GM21619 (cell line): ENCODE measurements at regions not wholly inside any gene's neighbourhood (a gene's known extent, or its start where the extent isn't known, plus 50 kb on each side); places are given as distances from the start of the nearest gene placed in this dataset.

Experiments
- ATAC-seq: cut with Tn5 transposase; IDR thresholded peaks from one replicate; pipeline ENCODE4 v1.9.1; 2021; ENCODE audit not compliant: unreplicated experiment

DNA sequence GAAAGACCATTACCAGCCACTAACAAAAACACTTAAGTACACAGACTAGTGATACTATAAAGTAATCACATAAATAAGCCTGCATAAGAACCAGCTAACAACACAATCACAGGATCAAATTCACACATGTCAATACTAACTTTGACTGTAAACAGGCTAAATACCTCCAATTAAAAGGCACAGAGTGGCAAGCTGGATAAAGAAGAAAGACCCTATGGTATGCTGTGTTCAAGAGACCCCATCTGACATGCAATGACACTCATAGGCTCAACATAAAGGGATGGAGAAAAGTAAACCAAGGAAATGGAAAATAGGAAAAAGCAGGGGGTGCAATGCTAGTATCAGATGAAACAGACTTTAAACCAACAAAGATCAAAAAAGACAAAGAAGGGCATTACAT is 631.8 kb upstream of the NOX3 start:
- no peak for ATAC-seq

DNA sequence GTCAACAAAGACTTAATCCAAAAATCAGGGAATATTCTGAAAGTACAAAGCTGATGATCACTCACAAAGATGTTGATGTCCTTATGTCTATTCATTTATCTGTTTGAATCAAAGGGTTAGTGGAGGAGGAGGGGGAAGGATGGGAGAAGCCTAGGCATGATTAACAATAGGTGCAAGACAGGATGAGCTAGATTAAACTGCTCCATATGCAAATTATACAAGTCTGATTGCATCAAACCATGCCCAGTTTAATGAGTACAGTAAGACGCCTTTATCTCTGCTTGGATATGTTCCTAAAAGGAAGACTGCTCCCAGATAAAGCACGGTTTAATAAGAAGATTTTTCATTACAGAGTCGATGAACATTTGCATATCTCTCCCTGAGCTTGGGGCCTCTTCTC is 626.4 kb upstream of the NOX3 start:
- no peak for ATAC-seq

DNA sequence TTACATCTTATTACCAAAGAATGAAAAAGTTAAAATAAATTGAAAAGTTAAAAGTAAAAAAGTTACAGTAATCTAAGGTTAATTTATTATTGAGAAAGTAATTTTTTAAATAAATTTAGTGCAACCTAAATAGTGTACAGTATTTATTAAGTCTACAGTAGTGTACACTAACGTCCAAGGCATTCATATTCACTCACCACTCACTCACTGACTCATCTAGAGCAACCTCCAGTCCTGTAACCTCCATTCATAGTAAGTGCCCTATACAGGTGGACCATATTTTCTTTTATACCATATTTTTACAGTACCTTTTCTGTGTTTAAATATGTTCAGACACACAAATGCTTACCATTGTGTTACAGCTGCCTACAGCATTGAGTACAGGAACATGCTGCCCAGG is 624.7 kb upstream of the NOX3 start:
- ATAC-seq = no peak

DNA sequence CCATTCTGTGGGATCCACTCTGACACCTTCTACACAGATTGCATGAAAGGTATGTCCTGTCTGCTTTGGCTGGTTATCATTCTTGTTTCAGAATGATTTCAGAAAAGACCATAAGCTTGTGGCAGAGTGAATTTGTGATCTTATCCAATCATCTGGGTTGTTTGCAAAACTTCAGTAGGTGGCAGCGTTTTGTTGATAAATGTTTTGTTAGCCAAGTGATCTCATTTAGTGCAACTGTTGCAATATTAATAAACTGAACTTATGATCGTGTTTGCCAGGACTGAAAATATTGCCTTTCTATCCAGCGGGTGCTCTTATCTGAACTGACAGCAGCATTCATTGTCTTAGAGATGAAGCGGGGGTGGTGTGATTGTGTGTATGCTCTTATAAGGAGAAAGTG is 613.2 kb upstream of the NOX3 start:
- no peak for ATAC-seq

DNA sequence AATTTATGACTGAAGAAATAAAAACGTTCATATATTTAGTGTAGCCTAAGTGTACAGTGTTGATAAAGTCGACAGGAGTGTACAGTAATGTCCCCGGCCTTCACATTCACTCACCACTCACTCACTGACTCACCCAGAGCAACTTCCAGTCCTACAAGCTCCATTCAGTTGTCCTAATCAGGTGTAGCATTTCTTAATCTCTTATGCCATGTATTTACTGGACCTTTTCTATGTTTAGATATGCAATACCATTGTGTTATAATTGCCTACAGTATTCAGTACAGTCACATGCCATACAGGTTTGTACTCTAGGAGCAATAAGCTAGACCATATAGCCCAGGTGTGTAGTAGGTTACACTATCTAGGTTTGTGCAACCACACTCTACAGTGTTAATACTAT is 610.2 kb upstream of the NOX3 start:
- ATAC-seq = no peak

DNA sequence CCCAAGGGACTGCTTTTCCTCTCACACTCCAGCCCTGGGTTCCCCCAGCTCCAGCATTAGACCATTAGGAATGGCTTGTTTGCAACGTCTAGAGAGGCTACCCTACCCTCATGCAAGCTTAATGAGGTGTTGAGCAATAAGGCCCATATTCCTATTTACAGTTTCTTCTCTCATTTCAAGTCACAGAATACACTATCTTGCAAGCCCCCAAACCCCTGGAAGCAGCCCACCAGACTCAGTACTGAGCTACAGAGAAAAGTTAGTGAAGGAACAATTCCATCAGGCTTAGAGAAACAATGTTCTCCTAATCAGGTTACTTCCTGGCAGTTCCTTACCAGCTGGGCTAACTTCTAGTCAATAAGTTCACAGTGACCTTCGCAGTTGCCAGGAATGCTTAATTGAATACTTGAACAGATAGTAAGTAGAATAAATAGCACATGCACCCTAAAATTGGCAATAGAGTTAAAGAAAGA is 606.5 kb upstream of the NOX3 start:
- ATAC-seq = no peak

DNA sequence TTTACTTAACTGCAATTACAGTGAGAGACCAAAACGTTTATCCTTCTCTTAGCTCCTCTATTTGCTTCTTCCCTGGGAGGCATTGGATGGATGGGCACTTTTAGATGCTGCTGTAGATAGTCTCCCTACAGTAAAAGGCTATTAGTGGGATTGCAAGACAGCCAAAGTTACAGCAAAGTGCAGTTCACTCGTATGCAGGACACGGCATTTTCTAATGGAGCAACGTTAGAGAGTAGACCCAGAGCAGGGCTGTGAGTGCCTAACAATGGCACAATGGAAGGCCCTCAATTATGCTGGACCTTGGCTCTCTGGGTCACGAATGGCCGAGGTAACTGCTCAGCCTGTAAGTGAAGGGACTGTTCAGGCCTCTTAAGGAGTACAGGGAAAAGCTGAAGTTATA is 605.8 kb upstream of the NOX3 start:
- no peak for ATAC-seq

DNA sequence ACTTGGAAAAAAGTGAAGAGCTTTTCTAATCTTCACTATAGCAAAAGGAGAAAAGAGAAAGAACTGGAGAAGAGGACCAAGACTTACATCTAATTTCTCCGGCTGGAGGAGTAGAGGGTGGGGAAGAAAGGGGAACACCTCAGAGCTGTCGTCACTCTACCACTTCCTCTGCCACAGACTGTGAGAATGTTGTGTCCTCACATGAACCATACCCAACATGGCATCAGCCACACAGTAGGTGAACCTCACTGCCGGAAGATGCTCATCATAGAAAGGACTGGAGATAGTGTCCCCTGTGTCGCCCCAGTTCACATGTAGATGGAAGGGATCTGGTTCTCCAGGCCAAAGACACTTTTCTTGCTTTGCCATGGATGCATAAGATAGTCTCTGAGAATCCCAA is 604.4 kb upstream of the NOX3 start:
- ATAC-seq = no peak

DNA sequence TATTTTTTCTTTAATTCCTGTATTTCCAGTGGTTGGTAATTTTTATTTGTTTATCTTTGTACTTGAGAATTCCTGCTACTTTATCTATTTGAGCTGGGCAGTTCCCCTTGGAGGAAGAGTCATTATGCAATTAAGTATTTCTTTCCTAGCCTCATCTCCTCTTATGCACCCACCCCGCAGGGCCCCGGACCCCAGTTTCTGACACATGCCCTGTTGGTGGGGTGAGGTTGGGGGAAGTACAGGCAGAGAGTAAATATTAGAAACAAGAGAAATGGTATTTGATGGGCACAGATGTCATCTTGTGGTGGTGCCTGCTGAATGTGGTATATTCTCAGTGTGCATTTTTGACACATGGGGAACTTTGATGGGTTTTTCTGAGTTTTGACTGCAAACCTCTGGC is 602.7 kb upstream of the NOX3 start:
- ATAC-seq = no peak

DNA sequence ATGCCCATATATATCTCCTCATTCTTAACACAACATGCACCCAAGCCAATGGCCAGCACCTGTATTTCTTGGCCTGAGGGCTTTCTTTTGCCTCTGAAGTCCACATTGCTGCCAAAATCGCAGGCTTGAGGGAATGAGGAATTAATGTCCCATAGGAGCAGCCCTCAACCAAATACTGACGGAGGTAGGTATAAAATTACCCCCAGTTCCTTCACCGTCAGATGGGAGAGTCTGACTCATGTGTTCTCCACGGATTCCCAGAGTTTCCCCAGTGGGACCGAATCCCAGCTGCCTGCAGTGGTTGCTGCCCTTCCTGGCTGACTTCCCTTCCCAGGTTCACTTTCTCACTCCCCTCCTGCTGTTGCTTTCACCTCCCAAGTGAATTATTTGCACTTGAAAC is 602.2 kb upstream of the NOX3 start:
- ATAC-seq = no peak

DNA sequence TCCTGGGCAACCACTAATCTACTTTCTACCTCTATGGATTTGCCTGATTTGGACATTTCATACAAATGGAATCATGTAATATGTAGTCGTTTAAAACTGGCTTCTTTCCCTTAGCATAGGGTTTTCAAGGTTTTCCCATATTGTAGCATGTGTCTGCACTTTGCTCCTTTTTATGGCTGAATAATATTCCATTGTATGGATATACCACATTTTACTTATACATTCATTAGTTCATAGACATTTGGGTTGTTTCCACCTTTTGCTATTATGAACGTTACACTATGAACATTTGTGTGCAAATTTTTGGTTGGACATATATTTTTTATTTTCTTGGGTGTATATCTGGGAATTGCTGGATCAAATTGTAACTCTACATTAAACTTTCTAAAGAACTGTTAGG is 600.4 kb upstream of the NOX3 start:
- ATAC-seq = no peak

DNA sequence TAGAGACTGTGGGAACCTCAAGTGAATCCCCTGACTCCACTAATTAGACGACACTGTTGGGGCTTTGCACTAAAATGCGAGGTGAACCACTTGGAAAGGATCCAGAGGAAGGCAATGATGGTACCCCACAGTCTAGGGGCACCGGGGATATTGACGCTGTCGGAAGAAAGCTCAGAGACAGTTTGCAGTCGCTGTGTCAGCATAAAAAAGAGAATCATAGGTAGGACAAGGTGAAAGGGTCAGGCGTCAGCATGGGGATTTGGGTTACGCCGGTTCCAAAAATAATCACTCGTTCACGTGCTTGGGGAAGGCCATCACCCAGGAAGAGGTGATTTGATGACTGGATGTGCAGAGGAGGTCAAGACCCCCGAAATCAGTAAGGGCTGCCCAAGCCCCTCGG is 598.0 kb upstream of the NOX3 start:
- no peak for ATAC-seq

DNA sequence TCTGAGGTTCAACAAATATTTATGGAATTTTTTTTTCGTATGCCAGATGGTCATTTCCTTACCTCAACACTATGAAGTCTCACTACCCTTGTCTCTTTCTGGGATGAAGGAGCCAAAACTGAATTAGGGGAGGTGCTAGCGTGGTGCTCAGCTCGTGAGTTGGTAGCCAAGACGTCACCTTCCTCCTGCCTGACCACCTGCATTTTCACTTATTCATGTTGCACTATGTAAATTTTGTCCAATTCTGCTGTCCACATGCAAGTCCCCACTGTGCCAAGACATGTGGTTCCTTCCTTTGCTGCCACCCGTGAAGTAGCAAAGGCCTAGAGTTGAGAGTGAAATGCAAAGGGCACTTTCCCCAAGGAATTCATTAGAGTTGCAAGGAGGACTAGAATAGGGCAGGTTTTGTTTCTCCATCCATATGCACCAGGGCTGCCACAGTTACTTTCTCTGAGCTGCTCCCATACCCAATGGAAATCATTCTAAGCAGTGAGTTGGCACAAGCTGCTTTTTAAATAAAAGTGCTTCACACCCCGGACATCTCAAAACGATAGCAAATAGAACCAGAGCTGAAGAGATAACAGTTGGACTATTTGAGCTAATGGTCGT is 591.3 kb upstream of the NOX3 start:
- ATAC-seq = no peak

DNA sequence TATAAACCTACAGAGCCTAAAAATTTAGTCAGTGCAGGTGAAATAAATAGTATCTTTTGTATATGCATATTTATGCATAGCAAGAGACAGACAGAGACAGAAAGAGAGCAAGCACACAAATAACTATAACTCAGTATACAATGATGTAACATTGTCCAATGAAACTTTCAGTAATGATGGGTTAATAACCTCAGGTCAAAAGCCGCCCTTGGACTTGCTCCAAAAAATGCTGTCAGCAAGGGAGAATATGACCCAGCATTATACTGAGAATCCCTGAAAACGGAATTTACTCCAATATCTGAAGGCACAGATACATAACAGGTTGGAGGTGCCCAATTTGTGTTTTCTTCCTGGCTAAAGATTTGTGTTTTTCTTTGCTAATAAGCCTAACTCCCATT is 590.6 kb upstream of the NOX3 start:
- no peak for ATAC-seq

DNA sequence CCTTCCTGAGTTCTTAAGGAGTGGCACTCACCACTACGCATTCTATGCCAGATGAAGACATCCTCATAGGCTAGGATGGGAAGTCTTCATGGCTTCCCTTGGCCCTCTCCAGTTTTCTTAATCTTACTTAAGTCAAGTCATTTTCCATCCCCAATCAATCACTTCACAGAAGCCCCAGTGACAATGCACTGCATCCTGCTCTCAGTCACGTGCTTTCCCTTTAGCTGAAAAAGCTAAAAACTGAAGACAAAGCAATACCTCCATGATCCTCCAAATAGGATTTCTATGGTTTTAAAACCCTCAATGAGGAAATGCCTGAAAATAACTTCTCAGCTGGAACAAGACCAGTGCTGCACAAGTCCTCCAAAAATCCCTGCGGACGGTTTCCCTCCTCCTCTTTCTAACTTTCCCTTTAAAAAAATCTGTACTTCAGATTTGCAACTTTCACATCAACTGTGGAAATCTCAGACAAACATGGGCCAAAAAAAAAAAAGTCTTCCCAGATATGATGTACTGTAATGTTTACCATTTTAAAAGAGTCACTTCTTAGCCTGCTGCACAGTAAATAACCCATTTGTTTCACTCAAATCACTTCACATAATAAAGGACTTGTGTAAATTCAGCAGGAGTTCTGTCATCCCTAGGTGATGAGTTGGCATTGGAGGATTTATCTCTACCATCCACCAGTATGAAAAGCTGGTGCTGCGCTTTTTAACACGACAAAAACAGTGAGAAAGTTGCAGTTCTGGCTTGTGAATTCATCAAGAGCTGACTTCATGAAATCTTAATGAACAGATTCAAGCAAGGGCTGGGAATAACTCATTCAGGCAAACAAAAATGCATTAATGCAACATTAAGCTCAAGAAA is 590.0 kb upstream of the NOX3 start:
- ATAC-seq = no peak

DNA sequence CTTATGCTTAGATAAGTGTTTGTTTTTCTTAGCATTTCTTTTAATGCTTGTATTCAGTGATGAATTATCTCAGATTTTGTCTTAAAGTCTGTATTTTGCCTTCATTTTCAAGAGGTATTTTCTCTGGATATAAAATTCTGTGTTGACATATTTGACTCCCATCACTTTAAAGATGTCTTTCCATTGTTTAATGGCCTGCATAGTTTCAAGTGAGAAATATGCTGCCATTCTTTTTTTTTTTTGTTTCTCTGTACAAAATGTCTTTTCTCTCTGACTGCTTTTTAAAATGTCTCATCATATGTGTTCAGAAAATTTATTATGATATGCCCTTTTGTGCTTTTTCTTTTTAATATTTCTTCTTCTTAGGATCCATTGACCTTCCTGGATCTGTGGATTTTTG is 578.0 kb upstream of the NOX3 start:
- ATAC-seq = no peak

DNA sequence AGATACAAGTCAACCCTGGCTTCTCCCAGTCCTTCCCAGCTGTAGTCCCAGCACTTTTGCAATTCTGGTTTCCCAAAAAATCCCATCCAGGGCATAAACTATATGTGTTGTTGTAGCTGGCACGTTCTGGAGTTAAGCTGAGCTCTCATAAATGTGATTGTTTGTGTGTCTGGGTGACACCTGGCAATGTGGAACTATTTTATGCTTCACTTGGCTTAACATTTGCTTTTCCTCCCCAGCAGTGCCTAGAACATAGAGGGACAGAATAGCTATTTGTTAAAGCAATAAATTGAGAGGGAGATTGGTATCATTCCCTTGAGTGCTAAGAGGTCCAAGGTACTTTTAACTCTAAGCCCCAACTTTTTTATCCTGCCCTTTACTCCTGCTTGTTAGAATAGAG is 575.9 kb upstream of the NOX3 start:
- ATAC-seq = no peak

DNA sequence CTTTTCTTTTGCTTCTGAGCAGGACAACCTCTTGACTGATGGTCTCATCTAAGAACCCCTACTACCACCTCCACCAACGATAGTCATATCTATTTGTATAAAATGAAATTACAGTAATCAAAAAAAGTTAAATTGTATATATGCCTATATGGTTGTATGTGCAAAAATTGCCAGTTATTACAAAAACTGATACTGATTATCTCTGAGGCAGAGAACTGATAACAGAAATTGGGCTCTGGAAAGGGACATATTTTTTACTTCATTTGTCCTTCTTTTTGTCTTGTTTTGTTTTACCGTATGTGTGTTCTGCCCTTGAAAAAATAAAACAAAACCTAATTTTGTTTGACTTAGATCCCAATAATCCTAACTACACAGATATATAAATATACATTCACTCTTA is 574.4 kb upstream of the NOX3 start:
- no peak for ATAC-seq

DNA sequence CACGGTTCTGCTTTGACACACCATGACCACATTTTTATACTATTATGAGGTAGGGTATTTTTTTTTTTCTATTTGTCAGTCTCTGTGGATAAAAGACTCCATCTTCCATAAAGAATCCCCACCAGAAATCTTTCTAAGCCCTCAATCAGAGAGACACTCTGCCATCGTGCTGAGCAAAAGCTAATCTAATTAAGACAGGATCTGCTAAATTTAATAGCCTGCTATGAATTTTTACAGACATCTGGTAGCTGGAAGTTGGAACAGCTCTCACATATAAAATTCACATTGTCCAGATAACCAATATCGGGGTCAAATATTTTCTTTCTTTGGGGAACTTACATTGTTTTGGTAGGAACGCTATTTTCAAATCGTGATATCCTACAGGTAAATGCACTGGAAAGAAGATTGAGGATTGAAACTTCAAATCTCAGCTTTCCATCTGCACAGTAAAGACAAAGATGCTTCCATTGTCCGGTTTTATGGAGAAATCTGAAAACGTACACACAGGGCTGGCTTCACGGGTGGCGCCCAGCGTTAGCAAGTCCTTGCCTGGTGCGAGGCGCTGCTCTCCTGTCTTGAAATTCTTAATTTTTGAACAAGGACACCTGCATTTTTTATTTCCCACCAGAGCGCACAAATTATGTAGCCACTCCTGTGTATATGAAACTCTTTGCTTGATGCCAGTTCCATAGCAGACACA is 573.8 kb upstream of the NOX3 start:
- no peak for ATAC-seq

DNA sequence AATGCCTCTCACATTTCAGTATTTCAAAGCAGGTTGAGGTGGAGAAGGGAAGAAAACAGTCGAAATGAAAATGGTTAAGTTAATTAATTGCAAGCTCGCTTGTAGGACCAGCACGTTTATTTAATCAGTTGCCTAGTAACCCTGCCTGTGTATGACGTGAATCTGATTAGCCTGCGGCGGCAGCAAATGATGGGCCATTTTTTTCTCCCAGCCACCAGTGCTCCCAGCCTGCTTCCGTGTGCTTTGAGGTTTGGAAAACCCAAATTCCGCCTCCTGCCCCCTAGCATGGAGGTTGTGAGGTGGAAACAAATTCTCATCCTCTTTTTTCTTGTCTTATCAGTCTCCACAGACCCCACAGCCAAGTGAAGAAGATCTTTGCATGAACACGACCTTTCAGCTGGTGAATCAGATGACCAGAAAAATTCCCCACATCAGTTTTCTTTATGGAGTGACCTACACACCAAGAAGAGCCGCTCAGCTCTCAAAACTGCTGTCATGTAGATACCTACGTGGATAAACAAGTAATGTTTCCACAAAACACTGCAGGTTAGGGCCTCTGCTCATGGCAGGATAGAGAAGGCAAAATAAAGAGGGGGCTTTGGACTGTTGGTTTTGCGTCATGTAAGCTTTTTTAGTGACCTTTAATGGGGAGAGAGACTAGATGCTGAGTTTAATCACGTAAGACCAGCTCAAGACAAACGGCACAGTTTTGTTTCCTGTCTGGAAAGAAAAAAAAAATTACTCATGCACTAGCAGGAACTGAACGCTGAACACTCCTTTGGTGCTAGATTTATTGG is 572.9 kb upstream of the NOX3 start:
- no peak for ATAC-seq

DNA sequence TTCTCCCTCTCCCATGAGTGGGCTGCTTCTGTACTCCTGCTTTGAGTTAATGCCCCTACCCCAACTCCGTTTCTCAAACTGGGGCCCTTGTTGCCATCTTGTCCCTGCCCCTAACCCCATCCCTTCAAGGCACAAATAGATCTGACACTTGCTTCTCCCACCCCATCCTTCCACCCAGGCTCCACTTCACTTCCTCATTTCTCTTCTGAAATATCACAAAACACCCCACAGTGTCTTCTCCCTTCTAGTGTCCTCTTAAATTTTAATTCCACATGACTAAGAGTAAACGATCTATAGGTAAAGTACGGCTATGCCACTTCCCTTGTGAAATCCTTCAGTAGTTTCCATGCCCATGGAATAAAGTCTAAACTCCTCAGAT is 571.6 kb upstream of the NOX3 start:
- ATAC-seq = no peak
